Tibial artery (tissue), 4 donors: ENCODE measurements at regions not wholly inside any gene's neighbourhood (a gene's known extent, or its start where the extent isn't known, plus 50 kb on each side); places are given as distances from the start of the nearest gene placed in this dataset.

Experiments
- DNase-seq, 2 donors: peaks; one replicate each; pipeline ENCODE4 v3.0.0-alpha.2; 2019
- H3K27ac ChIP-seq, 2 donors: fragments of 200-600 bp; sonication (generic) in 1 of 2; 1 replicate in 1 of 2; 2 replicates in 1 of 2; pipeline ENCODE4 v1.5.1; 2018 to 2019; ENCODE audit warnings: mild to moderate bottlenecking in 1 of 2
- H3K27me3 ChIP-seq, 2 donors: fragments of 200-600 bp; sonication (generic) in 1 of 2; one replicate each; pipeline versions ENCODE4 v1.5.1 to v1.6.0; 2016 to 2019
- H3K36me3 ChIP-seq, 3 donors: fragments of 200-600 bp; sonication (generic) in 2 of 3; one replicate each; pipeline ENCODE4 v1.5.1; 2016 to 2019; ENCODE audit warnings: mild to moderate bottlenecking in 2 of 3
- H3K4me1 ChIP-seq, 4 donors: fragments of 200-600 bp; sonication (generic) in 2 of 4; 1 replicate in 3 of 4; 2 replicates in 1 of 4; pipeline ENCODE4 v1.5.1; 2016 to 2019
- H3K4me3 ChIP-seq, 2 donors: fragments of 200-600 bp; sonication (generic) in 1 of 2; 1 replicate in 1 of 2; 2 replicates in 1 of 2; pipeline ENCODE4 v1.5.1; 2018 to 2019; ENCODE audit warnings: mild to moderate bottlenecking in 2 of 2
- H3K9me3 ChIP-seq, 3 donors: fragments of 200-600 bp; sonication (generic) in 1 of 3; one replicate each; pipeline ENCODE4 v1.5.1; 2016 to 2019
- intact Hi-C: fragments of 100-400 bp; cut with DNase I; formaldehyde crosslinking; loops from one replicate; pipeline ENCODE4 v1.15.0; 2023; ENCODE audit warnings: low total_unique reads
- TF ChIP-seq, protein P1 (sequence below), 2 experiments: fragments of 200-600 bp in 1 of 2; fragments of 450-650 bp in 1 of 2; IDR thresholded peaks; one replicate each; pipeline ENCODE4 v1.5.1; 2017 to 2019; ENCODE audit warnings: antibody characterized with exemption in 2 of 2, mild to moderate bottlenecking in 1 of 2, moderate library complexity in 1 of 2

DNA sequence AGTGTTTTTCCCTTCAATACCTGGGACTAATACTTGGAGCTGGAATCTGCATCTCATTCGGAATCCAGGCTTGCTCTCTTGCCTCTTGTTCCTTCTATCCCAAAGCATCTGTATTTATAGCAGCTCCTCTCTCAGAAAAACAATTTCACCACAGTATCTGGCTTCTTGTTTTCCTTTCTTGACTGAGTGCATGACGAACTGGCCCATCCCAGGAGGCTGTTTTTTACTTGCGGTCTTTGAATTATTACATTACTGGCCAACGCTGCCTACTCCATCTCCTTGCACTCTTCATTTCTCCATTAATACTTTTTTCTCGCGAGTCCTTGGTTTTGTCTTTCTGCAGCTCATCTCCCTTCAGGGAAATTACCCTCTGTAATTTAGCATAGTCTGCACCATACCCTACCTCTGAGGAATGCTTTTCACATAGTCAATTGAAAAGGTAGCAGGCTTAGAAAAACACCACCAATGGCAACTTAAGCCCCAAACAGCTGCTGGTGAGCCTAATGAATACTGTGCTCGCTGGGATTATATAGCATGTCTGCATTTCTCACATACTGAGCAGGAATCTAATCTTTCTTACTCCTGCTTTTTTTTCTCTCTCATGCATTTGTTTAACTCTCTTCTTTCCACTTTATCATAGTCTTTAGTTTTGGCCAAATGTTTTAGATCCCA is 277.4 kb upstream of the SESN3 start:
- TF ChIP-seq, protein P1, sequence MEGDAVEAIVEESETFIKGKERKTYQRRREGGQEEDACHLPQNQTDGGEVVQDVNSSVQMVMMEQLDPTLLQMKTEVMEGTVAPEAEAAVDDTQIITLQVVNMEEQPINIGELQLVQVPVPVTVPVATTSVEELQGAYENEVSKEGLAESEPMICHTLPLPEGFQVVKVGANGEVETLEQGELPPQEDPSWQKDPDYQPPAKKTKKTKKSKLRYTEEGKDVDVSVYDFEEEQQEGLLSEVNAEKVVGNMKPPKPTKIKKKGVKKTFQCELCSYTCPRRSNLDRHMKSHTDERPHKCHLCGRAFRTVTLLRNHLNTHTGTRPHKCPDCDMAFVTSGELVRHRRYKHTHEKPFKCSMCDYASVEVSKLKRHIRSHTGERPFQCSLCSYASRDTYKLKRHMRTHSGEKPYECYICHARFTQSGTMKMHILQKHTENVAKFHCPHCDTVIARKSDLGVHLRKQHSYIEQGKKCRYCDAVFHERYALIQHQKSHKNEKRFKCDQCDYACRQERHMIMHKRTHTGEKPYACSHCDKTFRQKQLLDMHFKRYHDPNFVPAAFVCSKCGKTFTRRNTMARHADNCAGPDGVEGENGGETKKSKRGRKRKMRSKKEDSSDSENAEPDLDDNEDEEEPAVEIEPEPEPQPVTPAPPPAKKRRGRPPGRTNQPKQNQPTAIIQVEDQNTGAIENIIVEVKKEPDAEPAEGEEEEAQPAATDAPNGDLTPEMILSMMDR (IDR thresholded peaks at IDR 0.05), result no peak
- no peaks in the 10 kb centered on the region for H3K9me3 ChIP-seq
- no peaks in the 10 kb centered on the region for H3K27me3 ChIP-seq
- intact Hi-C loops, result no loop called here
- no peak overlapping the region for H3K4me3 ChIP-seq
- H3K36me3 ChIP-seq, result no peaks in the 10 kb centered on the region
- H3K27ac ChIP-seq, result peak overlapping the region; percentile 33 to 48
- H3K4me1 ChIP-seq, result peaks cover 0 to 35% (median 15%) of the 10 kb centered on the region in 4 donors
- peak in 1 of 2 donors; percentile 34 for DNase-seq

DNA sequence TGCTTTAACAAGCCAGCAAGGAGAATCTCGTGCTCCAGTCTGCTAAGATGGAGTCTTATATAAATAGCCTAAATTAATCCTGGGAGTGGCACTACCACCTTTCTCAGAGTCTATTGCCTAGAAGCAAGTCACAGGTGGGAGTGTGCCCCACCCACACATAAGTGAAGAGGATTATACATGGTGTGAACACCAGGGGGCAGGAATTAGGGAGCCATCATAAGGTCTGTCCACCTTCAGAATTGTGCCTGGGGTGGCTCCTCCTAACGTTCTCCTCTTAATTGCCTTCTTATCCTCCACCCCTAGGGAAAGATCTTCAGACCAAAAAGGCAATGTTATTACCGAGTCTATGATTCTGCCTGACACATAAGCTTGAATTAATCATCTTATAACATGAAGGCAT is 276.8 kb upstream of the SESN3 start:
- Histone ChIP-seq H3K36me3 (no peaks in the 10 kb centered on the region), H3K27me3 (no peaks in the 10 kb centered on the region), H3K4me3 (no peak overlapping the region), H3K9me3 (no peaks in the 10 kb centered on the region), H3K4me1 (peaks cover 0 to 30% (median 12%) of the 10 kb centered on the region in 4 donors), H3K27ac (peak overlapping the region; percentile 33 to 48)
- intact Hi-C loops, result no loop called here
- no peak for DNase-seq
- TF ChIP-seq, protein P1 (IDR thresholded peaks at IDR 0.05), result peak in 1 of 2 experiments; percentile 12

DNA sequence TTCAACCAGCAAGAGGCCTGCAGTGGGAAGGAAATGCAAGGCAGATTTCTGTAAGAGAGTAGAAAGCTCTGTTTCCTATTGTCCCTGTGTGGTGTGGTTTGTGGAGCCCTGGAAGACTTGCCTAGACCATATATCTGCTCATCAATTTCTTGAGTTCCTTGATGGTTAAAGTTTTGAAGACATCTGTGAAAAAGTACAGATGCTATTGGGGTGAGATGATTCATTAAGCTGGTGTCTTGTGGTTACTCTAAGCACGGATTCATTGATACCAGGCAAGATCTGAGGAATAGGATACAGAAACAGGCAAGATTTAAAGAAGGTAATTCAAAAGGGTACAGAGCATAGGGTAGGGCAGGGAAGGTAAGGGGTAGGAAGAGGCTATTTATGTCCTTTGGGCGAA is 275.8 kb upstream of the SESN3 start:
- no peaks in the 10 kb centered on the region for H3K36me3 ChIP-seq
- H3K4me3 ChIP-seq, result no peak overlapping the region
- TF ChIP-seq, protein P1 (IDR thresholded peaks at IDR 0.05), result no peak
- peaks cover 0 to 19% (median 9%) of the 10 kb centered on the region in 4 donors for H3K4me1 ChIP-seq
- DNase-seq, result no peak
- no peak overlapping the region for H3K27ac ChIP-seq
- intact Hi-C loops, result no loop called here
- no peaks in the 10 kb centered on the region for H3K9me3 ChIP-seq
- no peaks in the 10 kb centered on the region for H3K27me3 ChIP-seq

DNA sequence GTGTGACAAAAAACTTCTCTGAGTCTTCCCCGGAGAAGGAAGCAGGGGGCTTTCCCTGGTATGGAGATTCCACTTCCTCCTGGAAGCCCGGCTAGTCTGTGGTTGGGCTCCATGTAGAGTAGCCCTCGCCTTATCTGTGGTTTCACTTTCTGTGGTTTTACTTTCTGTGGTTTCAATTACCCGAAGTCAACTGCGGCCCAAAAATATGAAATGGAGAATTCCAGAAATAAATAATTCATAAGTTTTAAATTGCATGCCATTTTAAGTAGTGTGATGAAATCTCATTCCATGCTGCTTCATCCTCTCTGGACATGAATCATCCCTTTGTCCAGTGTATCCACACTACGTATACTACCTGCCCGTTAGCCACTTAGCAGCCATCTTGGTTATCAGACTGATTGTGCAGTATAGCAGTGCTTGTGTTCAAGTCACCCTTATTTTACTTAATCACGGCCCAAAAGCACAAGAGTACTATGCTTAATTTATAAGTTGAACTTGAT is 275.0 kb upstream of the SESN3 start:
- TF ChIP-seq, protein P1 (IDR thresholded peaks at IDR 0.05), result no peak
- Histone ChIP-seq H3K9me3 (no peaks in the 10 kb centered on the region), H3K4me1 (peaks cover 0 to 19% (median 9%) of the 10 kb centered on the region in 4 donors), H3K36me3 (no peaks in the 10 kb centered on the region), H3K27ac (no peak overlapping the region), H3K4me3 (no peak overlapping the region), H3K27me3 (no peaks in the 10 kb centered on the region)
- intact Hi-C loops, result no loop called here
- DNase-seq, result no peak

DNA sequence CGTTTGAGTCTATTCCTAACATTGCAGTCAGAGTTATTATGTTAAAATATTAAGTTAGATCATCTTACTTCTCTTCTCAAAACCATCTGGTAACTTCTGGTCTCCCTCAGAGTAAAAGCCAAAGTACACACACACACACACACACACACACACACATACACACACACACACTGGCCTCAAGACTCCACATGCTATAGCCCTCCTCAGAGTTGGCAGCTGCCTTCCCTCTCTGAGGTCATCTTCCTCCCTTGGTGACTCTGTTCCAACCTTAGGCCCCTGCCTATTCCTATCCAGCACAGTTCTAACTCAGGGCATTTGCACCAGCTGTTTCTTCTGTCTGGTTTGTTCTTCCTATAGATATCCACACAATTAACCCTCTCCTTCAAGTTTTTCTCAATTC is 272.0 kb upstream of the SESN3 start:
- H3K4me1 ChIP-seq, result peaks cover 0 to 8% (median 5%) of the 10 kb centered on the region in 4 donors
- H3K36me3 ChIP-seq, result no peaks in the 10 kb centered on the region
- intact Hi-C loops, result no loop called here
- H3K27me3 ChIP-seq, result no peaks in the 10 kb centered on the region
- DNase-seq, result no peak
- TF ChIP-seq, protein P1 (IDR thresholded peaks at IDR 0.05), result no peak
- no peak overlapping the region for H3K4me3 ChIP-seq
- H3K27ac ChIP-seq, result no peak overlapping the region
- no peaks in the 10 kb centered on the region for H3K9me3 ChIP-seq
